A549 (cell line): ENCODE measurements at regions not wholly inside any gene's neighbourhood (a gene's known extent, or its start where the extent isn't known, plus 50 kb on each side); places are given as distances from the start of the nearest gene placed in this dataset.

Experiments
- CHD2 ChIP-seq: fragments of 150-350 bp; IDR thresholded peaks from 2 replicates; pipeline ENCODE4 v1.6.1; 2014; ENCODE audit warnings: low read length; ENCODE audit not compliant: partially characterized antibody
- POLR2A ChIP-seq: IDR thresholded peaks from 2 replicates; pipeline ENCODE4 v1.6.1; 2012; ENCODE audit warnings: mild to moderate bottlenecking, low read length
- RFX5 ChIP-seq: fragments of 450-650 bp; IDR thresholded peaks from 2 replicates; pipeline ENCODE4 v1.7.1; 2014; ENCODE audit warnings: antibody characterized with exemption, mild to moderate bottlenecking, moderate library complexity
- TF ChIP-seq, protein P1 (sequence below): fragments of >200 bp; sonication (Bioruptor Twin); formaldehyde crosslinking; IDR thresholded peaks from 3 replicates; pipeline ENCODE4 v1.5.1; 2016

GRCh38 chr12:93154096-93154728 is 223.5 kb upstream of the NUDT4 start:
- TF ChIP-seq POLR2A (no peak), CHD2 (no peak), RFX5 (no peak)
- TF ChIP-seq, protein P1, sequence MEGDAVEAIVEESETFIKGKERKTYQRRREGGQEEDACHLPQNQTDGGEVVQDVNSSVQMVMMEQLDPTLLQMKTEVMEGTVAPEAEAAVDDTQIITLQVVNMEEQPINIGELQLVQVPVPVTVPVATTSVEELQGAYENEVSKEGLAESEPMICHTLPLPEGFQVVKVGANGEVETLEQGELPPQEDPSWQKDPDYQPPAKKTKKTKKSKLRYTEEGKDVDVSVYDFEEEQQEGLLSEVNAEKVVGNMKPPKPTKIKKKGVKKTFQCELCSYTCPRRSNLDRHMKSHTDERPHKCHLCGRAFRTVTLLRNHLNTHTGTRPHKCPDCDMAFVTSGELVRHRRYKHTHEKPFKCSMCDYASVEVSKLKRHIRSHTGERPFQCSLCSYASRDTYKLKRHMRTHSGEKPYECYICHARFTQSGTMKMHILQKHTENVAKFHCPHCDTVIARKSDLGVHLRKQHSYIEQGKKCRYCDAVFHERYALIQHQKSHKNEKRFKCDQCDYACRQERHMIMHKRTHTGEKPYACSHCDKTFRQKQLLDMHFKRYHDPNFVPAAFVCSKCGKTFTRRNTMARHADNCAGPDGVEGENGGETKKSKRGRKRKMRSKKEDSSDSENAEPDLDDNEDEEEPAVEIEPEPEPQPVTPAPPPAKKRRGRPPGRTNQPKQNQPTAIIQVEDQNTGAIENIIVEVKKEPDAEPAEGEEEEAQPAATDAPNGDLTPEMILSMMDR: no peak
